Uterus (tissue), 3 donors: ENCODE measurements at regions not wholly inside any gene's neighbourhood (a gene's known extent, or its start where the extent isn't known, plus 50 kb on each side); places are given as distances from the start of the nearest gene placed in this dataset.

Experiments
- DNase-seq, 2 donors: peaks; one replicate each; pipeline ENCODE4 v3.0.0-alpha.2; 2019 to 2020
- H3K27ac ChIP-seq, 2 donors: fragments of 200-600 bp; sonication (generic); 1 replicate in 1 of 2; 2 replicates in 1 of 2; pipeline ENCODE4 v1.5.1; 2016 to 2018
- H3K27me3 ChIP-seq, 2 donors: fragments of 200-600 bp; sonication (generic); one replicate each; pipeline ENCODE4 v1.5.1; 2018 to 2019; ENCODE audit warnings: control low read depth in 1 of 2
- H3K36me3 ChIP-seq, 2 donors: fragments of 200-600 bp; sonication (generic); one replicate each; pipeline ENCODE4 v1.5.1; 2019; ENCODE audit warnings: control low read depth in 1 of 2
- H3K4me1 ChIP-seq, 2 donors: fragments of 200-600 bp; sonication (generic); one replicate each; pipeline ENCODE4 v1.5.1; 2018 to 2019; ENCODE audit warnings: control low read depth in 1 of 2
- H3K4me3 ChIP-seq, 2 donors: fragments of 200-600 bp; sonication (generic); 1 replicate in 1 of 2; 2 replicates in 1 of 2; pipeline ENCODE4 v1.5.1; 2018 to 2019; ENCODE audit warnings: mild to moderate bottlenecking in 1 of 2
- H3K9me3 ChIP-seq, 2 donors: fragments of 200-600 bp; sonication (generic); one replicate each; pipeline ENCODE4 v1.5.1; 2019; ENCODE audit warnings: control low read depth in 1 of 2
- CTCF ChIP-seq, 4 experiments: fragments of 200-600 bp in 2 of 4; fragments of 450-650 bp in 2 of 4; sonication (generic) in 2 of 4; IDR thresholded peaks; one replicate each; pipeline ENCODE4 v1.5.1; 2016 to 2019; ENCODE audit warnings: antibody characterized with exemption in 4 of 4, mild to moderate bottlenecking in 2 of 4, moderate library complexity in 1 of 4
- POLR2A ChIP-seq, 2 donors: fragments of 450-650 bp; IDR thresholded peaks; one replicate each; pipeline ENCODE4 v1.6.1; 2016; ENCODE audit warnings: antibody characterized with exemption in 2 of 2, mild to moderate bottlenecking in 1 of 2, moderate library complexity in 1 of 2
- intact Hi-C: fragments of 100-400 bp; cut with DNase I; formaldehyde crosslinking; loops from one replicate; pipeline ENCODE4 v1.15.1; 2023; ENCODE audit warnings: low total_unique reads
- donor health status: DM: yes; HTN: yes; CAD: no.

GRCh38 chr2:45224993-45225380, 215.7 kb upstream of the SIX2 start:
- intact Hi-C loops: no loop called here
- H3K4me3 ChIP-seq: no peak overlapping the region
- H3K4me1 ChIP-seq: no peaks in the 10 kb centered on the region
- no peaks in the 10 kb centered on the region for H3K9me3 ChIP-seq
- TF ChIP-seq CTCF (IDR thresholded peaks at IDR 0.05) (no peak), POLR2A (IDR thresholded peaks at IDR 0.05) (no peak)
- no peak overlapping the region for H3K27ac ChIP-seq
- no peak for DNase-seq
- no peaks in the 10 kb centered on the region for H3K36me3 ChIP-seq
- no peaks in the 10 kb centered on the region for H3K27me3 ChIP-seq

DNA sequence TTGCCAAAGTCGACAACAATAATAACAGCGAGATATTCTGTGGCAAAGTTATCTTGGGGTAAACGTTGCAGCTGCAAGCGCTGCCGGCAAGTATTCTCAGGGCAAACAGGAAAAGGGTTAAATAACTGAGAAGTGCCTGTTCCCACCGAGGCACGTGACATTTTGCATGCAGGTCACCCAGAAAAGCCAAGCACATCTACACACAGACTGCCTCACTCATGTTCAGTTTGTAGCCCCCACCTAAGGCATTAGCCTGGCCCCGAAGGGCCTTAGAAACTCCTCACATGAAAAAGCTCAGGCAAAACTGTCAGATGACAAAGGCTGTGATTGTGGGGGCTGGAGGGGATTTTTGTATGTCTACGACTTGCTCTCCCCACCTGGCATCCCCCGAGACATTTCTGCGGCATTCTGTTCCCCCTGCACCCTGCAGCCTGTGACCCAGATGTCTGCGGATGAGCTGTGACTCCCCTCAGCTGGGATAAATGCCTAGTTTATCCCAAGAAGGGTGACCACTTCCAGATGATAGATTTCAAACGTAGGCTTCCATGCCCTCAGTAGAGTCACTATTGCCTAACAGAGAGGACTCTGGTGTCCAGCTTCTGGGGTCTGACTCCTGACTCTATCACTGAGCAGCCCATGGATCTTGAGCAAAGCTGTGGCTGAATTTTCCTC, 215.2 kb upstream of the SIX2 start:
- no peak overlapping the region for H3K4me3 ChIP-seq
- H3K9me3 ChIP-seq: no peaks in the 10 kb centered on the region
- no peak for DNase-seq
- no peaks in the 10 kb centered on the region for H3K4me1 ChIP-seq
- TF ChIP-seq POLR2A (IDR thresholded peaks at IDR 0.05) (no peak), CTCF (IDR thresholded peaks at IDR 0.05) (no peak)
- H3K27me3 ChIP-seq: no peaks in the 10 kb centered on the region
- intact Hi-C loops: no loop called here
- H3K27ac ChIP-seq: no peak overlapping the region
- H3K36me3 ChIP-seq: no peaks in the 10 kb centered on the region

DNA sequence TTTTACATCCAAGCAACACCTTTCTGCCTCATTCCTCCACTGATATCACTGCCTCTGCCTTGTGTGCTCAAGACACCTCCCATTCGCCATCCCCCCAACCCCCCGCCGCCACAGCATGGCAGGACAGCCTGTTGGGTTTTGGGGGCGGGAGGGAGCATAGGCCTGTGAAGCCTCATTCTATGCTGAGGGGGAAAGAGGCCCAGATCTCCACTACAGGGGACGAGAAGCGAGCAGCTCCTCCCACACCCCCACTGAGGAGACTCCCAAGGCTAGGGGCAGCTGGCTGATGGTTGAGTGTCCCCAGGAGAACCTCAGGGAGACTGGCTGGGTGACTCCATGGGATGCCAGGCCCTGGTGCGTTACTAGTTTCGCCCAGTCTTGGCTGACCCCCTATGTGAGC, 214.3 kb upstream of the SIX2 start:
- H3K9me3 ChIP-seq: no peaks in the 10 kb centered on the region
- DNase-seq: no peak
- H3K4me3 ChIP-seq: no peak overlapping the region
- no peaks in the 10 kb centered on the region for H3K36me3 ChIP-seq
- no peaks in the 10 kb centered on the region for H3K27me3 ChIP-seq
- TF ChIP-seq CTCF (IDR thresholded peaks at IDR 0.05) (no peak), POLR2A (IDR thresholded peaks at IDR 0.05) (no peak)
- intact Hi-C loops: no loop called here
- H3K27ac ChIP-seq: no peak overlapping the region
- no peaks in the 10 kb centered on the region for H3K4me1 ChIP-seq

DNA sequence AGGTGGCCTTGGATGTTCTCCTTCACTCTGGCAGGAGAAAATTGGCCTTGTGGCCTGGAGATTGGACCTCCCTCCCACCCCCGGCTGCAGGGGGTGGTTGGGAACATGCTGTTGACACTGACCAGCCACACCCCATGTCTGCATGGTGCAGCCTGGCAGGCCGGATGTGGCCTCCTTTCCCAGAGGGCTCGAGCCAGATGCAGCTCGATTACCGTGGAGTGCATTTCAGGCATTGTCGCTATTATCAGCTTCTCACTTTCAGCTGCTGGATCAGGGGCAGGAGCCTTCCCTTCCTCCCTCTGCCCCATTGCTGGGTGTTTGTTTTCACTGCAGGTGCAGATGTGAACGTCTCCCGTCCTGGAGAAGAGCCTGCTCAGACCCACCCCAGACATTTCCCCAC, 211.0 kb upstream of the SIX2 start:
- H3K4me1 ChIP-seq: no peaks in the 10 kb centered on the region
- H3K9me3 ChIP-seq: no peaks in the 10 kb centered on the region
- no peaks in the 10 kb centered on the region for H3K27me3 ChIP-seq
- H3K36me3 ChIP-seq: no peaks in the 10 kb centered on the region
- intact Hi-C loops: no loop called here
- H3K27ac ChIP-seq: no peak overlapping the region
- H3K4me3 ChIP-seq: no peak overlapping the region
- DNase-seq: no peak
- TF ChIP-seq CTCF (IDR thresholded peaks at IDR 0.05): no peak

- TF ChIP-seq CTCF (IDR thresholded peaks at IDR 0.05) (no peak), POLR2A (IDR thresholded peaks at IDR 0.05) (no peak)
- DNase-seq: no peak
- Histone ChIP-seq H3K4me1 (no peaks in the 10 kb centered on the region), H3K4me3 (no peak overlapping the region), H3K36me3 (no peaks in the 10 kb centered on the region), H3K9me3 (no peaks in the 10 kb centered on the region), H3K27me3 (no peaks in the 10 kb centered on the region), H3K27ac (no peak overlapping the region)
- intact Hi-C loops: no loop called here
Measured at GRCh38 chr2:45218931-45219339, 209.7 kb upstream of the SIX2 start.
